ENCODE measurements at regions not wholly inside any gene's neighbourhood (a gene's known extent, or its start where the extent isn't known, plus 50 kb on each side); places are given as distances from the start of the nearest gene placed in this dataset.

DNA sequence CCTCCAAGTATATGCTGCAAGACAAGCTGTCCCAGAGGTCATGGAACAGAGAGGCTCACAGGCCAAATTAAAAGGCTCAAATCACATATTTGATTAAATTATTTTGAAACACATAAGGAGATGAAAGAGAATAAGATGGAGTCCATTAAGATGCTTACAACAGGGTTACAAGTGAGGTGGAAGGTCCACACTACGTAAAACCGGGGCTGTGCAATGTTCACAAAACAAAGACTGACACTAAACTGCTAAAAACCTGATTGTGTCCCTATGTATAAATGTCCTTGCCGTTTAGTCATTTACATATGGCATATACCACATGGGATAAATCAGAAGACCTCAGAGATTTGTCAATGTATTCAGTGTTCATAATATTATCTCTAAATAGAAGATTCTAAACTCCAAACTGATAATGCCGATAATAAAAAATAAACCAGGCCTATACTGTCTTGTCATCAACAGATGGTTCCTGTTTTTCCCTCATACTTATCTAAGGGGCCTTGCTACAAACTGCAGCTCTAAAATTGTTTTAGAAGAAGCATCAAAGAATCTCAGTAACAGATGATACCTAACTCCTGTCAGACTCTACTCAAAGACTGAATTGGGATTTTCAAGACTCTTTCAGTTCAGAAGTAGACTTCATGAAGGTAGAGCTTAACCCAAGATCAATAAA is 51.8 kb upstream of the RIPOR2 start:
- no peak for DNase-seq (ENCODE audit: low read depth, low spot score)

DNA sequence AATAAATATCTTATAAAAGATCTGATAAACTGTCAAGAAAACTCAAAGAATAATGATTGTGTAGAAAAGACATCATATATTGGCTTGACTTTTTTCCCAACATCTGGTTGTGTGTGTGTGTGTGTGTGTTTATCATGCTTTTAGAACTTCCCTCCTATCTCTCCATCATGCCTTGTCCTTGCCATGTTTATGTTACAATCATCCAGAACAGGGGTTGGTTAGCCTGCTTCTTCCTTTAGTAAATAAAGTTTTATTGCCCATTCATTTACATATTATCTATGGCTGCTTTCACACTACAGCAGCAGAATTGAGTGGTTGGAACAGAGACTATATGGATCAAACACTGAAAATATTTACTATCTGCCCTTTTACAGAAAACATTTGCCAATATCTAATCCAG is 52.8 kb upstream of the RIPOR2 start:
- DNase-seq (ENCODE audit: low read depth, low spot score): no peak

DNA sequence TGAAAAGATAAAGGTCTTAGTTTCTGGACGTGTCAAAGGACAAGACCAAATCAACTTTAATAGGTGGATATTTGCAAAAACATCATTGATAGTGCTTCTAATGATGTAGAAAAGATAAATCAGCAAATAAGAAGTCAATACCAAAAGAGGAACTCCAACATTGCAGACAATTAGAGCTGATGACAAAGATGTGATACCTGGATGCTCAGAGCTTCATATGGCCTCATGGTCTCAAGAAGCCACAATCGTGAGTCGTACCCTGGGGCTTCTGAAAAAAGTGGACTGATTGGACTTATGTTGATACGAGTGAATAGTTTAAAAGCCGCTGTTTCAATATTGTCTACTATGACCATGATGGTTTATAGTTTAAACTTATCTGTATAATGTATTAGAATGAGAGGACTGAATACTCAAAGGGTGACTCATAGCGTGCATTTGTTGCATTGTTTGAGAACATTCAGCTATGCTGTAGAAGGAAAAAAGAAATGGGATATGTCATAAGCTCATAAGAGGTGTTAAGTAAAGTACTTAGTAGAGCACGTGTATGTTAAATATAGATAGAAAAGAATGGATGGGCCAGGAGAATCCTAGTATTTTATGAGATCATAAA is 54.6 kb upstream of the RIPOR2 start:
- DNase-seq (ENCODE audit: low read depth, low spot score): no peak

DNA sequence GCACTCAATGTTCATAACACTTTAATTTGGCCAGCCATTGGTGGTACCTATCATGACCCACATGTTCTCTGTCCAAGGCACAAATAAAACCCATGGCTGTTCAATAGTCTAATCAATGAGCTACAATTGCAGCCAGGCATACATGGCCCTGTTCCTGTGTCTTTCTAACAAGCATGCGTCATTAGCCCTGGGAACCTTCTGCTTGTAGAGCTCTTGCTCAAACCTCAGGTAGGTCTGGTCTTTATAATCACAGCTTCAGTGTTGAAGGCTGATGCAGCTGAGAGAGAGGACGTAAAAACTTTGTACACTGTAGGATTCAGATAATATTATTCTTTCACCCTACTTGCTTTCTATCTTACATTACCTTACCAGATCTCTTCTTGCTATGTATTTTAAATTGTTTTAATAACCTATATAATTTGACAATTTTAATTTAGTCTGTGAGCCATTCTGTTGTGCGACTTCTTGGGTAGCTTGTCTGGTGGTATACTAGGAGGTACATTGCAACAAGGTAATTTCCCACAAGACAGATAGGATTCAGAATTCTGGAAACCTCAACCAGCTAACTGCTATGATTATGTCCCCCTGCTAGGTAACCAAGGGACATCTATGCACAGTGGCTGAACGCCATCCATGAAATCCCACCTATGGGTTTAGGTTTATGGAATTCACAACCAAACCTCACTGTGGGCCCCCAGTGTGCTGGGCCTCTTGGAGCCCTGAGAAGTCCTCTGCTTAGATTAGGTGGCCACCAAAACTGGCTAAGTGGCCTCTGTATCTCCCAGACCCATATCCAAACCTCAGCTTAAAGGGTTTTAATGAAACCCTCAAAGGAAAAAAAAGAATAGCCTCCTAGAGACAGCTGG is 55.4 kb upstream of the RIPOR2 start:
- no peak for DNase-seq (ENCODE audit: low read depth, low spot score)

DNA sequence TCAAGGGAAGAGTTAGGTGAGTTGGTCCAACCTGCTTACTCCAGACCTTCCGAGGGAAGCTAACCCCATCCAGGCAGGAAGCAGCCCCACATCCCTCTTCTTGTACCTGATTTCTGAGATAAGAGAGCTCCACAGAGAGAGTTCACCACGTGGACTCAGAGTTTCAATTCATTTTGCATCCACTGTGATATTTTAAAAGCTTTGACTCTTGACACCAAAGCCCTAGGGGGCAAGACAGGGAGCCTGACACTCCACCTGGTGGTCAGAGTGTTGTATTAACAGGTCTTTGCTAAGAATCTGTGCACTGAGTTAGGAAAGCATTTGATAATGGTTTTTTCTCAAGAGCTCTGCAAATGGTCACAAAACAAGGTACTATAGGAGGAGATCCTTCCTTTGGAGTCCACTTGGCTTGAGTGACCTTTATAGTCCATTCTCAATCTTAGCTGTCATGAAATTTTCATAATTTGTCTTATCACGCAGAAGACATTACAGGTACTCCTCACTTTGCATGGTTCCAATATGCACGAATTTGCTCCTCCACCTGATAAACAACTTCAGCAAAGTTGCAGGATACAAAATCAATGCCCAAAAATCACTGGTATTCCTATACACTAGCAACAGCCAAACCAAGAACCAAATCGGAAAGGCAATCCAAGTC is 56.2 kb upstream of the RIPOR2 start:
- DNase-seq (ENCODE audit: low read depth, low spot score): no peak

DNA sequence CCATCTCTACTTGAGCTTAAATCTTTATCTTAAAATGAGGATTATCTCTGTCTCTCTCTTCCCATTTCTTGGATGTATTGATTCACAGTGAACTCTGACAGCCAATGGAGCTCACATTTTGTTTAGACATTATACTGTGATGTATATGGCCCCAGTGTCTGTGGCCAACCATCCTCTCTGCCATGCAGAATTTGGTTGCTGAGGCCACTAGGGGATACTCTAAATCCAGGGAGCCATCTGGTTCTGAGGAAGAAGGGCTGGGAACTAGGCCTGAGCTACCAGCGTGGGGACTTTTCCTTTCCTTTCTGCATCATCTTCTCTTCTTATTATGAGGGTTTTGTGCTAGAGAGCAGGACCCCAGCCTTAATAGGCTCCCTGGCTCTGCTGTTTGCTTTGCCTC is 59.1 kb upstream of the RIPOR2 start:
- DNase-seq (ENCODE audit: low read depth, low spot score): no peak

DNA sequence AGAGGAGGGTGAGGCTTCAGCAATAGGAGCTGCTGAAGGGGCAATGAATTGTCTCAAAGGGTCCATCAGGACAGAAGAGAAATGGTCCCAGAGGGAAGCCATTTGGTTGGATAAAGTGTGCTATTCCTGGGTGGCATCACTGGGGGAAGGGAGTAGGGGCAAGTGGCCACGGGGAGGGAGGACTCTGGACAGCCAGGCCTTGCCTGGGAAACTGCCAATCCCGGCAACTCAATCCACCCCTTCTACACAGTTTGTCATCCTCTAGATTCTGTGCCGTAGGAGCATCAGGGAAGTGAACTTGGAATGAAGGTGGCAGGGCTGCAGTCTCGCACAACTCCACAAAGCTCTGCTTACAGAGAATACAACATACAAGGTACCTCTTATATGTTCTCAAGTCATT is 59.5 kb upstream of the RIPOR2 start:
- DNase-seq (ENCODE audit: low read depth, low spot score): no peak

DNA sequence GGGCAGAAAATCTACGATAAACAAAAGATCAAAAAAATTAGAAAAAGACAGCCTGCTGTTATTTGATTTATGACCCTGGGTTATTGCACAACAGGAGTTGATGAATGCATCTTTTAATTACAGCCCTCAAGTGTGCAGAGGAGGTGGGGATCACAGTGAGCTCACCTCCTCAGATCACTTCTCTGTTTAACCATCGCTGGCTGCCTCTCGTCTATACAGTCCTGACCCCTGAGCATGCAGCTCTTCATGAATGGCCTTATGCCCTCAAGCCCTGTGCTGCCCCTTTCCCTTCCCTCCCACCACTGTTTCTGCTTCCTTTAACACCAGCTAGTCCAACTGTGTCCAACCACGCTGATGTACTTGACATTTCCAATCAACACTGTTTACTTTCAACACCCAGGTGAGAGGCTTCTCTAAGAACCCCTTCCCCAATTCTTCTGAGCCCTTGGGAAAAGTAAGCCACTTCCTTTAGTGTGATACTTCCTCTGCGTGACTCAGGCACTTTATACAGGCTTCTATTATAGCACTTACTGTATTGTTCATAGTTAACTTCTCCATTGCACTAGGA is 60.6 kb upstream of the RIPOR2 start:
- no peak for DNase-seq (ENCODE audit: low read depth, low spot score)

DNA sequence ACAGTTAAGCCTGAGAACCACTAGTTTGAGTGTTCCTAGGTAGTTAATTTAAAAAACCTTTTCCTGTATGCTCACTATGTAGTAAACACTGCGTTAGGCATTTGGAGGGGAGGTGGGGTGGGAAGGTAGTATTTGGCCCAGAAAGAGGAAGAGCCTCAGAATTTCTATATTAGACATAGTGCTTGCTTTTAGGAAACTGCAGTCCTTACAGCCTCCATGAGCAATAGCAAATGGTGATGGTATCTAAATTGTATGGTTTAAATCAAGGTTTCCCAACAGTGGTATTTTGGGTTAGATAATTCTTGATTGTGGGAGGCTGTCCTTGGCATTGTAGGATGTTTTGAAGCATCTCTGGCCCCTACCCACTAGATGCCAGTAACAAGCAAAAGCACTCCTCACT is 61.5 kb upstream of the RIPOR2 start:
- no peak for DNase-seq (ENCODE audit: low read depth, low spot score)

DNA sequence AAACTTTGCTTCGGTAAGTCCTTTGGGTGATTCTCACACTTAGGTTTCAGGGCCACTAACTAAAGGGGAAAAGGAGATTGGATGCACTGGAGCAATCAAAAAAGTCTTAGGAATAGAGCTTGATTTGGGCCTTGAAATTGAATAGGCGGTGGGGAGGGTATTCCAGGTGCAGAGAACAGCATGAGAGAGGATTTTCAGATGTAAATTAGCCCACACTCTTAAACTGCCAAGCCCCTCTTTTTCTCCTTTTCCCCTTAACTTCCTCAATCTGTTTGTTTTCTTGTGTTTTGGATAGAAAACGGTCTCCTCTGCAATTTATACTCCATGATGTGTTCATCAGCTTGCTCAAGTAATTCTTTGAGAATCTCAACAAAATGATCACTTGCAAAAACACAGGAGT is 62.1 kb upstream of the RIPOR2 start:
- no peak for DNase-seq (ENCODE audit: low read depth, low spot score)

DNA sequence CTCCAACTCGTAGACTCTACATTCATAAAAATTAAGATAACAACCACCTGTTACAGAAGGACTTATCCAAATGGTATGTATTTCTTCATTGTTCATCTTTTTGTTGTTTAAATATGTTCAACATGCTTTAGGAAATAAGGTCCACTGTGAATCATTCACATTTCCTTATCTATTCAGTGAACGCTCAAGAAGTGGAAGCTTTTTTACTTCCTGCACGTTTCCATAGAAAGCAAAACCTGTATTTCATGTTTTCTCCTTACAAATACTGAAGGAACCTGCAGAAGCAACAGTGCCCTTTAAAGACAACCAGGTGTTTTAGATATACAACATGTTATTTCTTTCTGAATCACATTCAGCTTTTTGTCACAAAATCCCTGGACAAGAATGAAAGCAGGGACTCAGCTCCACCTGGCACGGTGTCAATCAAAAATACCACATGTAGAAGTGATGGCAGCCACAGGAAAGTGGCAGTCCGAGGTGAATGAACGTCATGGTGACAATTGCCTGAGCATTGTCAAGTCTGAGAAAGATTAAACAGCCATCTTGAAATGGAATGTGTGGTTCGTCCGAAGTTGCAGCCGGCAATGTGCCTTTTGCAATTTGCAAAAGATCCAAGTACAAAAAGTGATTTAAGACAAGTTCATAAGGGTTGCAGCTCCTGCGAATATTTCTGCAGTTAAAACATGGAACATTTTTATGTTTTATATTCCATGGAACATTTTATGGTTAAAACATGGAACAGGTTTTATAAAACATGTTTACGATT is 66.7 kb upstream of the RIPOR2 start:
- no peak for DNase-seq (ENCODE audit: low read depth, low spot score)

DNA sequence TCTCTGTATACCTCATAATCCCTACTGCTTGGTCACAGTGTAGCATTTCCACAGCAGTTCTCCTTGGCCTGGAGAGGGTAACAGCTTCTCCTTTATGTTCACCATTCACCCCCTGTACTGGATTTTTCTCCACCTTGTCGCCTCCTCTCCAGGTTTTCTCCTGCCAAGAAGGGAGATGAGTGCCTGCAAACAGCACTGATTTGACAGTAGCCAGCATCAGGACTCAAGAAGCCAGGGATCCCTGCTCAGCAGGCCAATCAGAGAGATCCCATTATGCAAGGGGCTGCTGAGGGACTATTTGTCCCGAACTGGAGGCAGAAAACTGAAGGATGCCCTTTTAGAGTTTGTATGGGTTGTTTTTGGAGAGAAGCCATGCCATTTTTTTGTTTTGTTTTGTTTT is 68.6 kb upstream of the RIPOR2 start:
- DNase-seq (ENCODE audit: low read depth, low spot score): no peak

DNA sequence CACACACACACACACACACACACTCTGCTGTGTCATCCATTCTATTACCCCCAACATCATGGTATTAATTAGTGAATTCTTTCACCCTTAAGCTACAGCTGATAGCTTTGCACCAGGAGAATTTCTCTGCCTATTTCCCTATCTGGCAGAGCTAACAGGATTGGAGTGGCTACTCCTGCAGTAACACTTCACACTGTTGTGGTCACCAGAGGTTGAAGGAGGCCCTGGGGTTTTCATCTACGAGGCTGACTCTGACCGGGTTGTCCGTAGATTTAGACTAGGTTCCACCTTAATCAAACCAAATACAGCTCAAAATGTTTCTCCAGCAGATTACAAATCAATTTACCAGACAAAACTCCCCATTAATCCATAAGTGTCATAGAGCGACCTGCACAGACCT is 69.2 kb upstream of the RIPOR2 start:
- DNase-seq (ENCODE audit: low read depth, low spot score): no peak

DNA sequence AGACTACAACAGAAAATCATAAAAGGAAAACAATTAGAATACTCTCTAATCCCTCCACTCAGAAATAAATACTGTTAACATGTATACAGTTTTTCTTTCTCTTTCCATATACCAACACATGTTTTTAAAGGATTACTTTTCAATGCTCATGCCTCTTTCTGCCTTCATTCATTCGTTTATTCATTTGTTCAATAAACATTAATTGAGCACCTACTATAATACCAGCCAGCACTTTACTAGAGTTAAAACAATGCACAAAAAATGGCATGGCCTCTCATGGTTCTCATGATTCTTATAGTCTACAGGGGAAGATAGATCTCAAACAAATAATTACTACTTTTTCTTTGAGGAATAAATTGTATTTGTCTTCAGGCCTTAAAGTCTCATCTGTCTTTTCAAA is 70.3 kb upstream of the RIPOR2 start:
- no peak for DNase-seq (ENCODE audit: low read depth, low spot score)

DNA sequence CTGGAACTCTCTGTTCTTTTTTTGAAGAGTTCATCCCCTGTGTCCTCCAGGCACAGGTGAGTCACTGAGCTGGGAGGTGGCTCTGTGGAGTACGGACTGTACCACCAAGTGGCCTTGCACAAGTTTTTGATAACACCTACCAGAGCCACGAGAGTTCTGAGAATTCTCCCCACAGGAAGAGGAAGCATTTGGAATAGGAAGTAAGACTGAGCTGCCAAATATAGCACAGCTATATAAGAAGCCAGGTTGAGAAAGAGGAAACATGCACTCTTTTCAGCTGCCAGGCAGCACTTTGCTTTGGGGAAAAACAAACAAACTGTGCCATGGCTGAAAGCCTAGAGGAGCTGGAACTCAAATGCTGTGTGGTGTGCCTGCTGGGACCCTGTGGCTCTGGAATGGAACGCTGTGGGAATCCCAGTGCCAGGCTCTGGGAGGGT is 70.8 kb upstream of the RIPOR2 start:
- no peak for DNase-seq (ENCODE audit: low read depth, low spot score)

DNA sequence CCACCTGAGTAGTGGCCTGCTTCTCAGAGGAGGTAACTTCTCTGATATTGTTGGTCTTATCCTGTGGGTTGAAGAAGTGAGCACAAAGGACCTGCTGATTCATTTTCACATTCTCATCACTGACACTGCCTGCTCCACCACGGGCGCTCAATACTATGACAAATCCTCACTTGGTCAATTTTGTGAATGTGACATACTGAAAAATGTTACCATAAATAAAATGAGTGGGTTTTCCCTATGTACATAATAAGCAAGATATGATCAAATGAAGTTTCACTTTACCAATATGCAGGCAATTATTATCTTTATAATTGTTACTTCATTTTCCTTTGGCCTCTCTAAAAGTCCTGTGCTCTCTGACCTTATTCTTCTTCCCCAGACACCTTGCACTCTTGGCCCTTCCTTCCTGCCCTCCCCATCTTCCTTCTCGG is 71.5 kb upstream of the RIPOR2 start:
- no peak for DNase-seq (ENCODE audit: low read depth, low spot score)

DNA sequence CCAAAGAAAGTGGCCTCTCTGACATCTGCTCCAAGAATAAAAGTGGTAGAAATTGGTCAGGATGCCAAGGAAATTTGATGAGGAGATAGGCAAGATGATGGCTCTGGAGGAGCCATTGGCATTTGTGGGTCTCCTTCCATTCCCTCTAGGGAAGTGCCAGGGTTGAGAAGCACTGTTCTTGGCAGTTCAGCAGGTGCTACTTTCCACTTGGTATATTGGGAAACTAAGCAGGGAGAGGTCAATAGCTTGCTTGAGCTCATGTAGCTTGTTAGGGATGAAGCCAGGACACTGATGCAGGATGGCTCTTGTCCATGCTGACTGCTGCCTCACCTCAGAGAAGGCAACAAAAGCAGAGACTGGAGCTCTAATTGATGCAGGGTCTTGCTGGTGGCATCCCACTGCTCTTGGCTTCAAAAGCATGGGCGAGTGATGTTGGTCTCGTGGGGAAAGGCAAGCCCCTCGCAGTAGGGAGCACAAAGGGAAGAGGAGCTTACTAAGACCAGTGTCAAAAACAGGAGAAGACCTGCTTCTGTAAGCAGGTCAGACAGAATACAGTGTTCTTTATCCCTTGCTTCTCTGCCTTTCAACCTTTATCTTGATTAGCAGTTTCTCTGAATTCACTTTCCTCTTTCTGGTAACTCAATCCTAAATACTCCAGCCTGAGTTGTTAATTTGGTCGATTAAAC is 73.1 kb upstream of the RIPOR2 start:
- DNase-seq (ENCODE audit: low read depth, low spot score): no peak

DNA sequence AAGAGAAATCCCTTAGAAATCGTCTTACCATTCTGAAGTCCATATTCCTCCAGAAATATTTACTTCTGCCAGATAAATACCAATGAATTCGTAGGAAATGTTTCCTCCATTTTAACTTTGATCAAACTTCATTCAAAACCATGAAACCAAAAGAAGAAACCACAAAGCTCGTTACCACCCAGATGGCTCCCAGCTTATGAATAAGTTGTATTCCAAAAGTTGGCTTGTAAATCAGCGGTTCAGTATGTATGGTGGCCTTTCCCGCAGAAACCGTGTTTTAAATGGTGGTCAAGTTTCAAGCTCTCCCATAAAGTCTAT is 73.6 kb upstream of the RIPOR2 start:
- no peak for DNase-seq (ENCODE audit: low read depth, low spot score)

DNA sequence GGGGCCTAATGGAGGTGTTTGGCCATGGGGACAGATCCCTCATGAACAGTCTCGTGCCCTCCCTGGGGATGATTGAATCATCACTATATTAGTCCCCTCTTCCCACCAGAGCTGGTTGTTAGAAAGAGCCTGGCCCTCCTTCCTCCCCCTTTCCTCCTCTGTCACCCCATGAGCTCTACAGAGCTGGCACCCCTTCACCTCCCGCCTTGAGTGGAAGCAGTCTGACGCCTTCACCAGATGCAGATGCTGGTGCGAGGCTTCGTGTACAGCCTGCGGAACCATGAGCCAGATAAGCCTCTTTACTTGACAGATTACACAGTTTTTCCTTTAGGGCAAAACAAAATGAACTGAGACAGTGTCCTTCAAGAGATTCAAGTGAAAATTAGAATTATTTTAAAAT is 74.4 kb upstream of the RIPOR2 start:
- no peak for DNase-seq (ENCODE audit: low read depth, low spot score)

DNA sequence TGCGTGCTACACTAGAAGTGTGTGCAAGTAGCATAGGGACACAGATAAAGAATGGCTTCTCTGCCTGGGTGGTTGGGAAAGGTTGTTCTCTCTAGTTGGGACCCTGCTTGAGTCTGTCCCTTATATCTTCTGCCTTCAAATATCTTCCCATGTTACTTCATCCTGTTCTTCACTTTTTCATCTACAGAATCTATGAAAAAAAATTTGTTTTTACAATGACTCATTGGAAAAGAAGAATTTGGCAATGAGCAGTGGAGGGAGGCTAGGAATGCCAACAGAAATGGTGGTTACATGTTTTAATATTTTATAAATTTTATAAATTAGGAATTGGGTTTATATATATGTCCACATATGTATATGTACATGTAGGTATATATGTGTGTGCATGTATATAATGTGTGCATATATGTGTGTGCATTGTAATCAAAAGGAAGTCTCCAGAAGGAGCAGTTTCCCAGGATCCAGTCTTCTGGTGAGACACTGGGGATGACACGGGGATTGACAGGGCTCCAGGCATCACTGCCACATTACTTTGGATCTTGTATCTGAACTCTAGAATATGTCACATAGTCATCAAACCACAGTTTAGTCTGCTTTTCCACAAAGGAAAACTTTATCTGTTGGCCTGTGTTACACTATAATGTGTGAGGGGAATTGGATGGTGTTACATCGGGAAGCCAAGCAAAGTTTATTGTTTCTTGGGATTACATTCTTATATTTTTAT is 75.3 kb upstream of the RIPOR2 start:
- no peak for DNase-seq (ENCODE audit: low read depth, low spot score)
